Epithelial cell of esophagus (primary cell): ENCODE measurements at regions not wholly inside any gene's neighbourhood (a gene's known extent, or its start where the extent isn't known, plus 50 kb on each side); places are given as distances from the start of the nearest gene placed in this dataset.
A peak's percentile ranks its signal among the peaks of the same experiment; 100 is the strongest.

Experiments
- DNase-seq: peaks from one replicate; pipeline ENCODE4 v3.0.0; 2010; ENCODE audit warnings: low read depth
- H3K4me3 ChIP-seq: 2 replicates; pipeline ENCODE4 v1.5.1; 2011; ENCODE audit warnings: mild to moderate bottlenecking, low read length, control low read depth
- TF ChIP-seq, protein P1 (sequence below): IDR thresholded peaks from 2 replicates; pipeline ENCODE4 v1.5.1; 2011; ENCODE audit warnings: low read depth, mild to moderate bottlenecking, low read length, control low read depth, inconsistent platforms; ENCODE audit not compliant: insufficient read depth; ENCODE audit errors: missing control alignments

DNA sequence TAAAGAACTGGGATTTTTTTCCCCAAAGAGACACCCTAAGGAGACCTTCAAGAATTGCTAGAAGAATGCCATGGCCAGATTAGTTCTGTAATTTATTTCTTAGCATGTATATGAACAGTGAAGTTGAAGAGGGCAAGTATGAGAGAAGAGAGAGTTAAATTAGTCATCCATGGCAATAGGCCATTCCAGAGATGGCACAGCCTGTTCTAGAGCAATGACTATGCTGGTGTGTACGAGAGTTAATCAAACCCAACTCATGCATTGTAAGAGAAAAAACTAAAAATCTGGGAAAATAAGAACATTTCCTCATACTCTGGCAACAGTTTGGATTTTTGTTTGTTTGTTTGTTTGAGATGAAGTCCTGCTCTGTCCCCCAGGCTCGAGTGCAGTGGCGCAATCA is 112.1 kb upstream of the PIK3C3 start:
- no peak overlapping the region for H3K4me3 ChIP-seq
- TF ChIP-seq, protein P1, sequence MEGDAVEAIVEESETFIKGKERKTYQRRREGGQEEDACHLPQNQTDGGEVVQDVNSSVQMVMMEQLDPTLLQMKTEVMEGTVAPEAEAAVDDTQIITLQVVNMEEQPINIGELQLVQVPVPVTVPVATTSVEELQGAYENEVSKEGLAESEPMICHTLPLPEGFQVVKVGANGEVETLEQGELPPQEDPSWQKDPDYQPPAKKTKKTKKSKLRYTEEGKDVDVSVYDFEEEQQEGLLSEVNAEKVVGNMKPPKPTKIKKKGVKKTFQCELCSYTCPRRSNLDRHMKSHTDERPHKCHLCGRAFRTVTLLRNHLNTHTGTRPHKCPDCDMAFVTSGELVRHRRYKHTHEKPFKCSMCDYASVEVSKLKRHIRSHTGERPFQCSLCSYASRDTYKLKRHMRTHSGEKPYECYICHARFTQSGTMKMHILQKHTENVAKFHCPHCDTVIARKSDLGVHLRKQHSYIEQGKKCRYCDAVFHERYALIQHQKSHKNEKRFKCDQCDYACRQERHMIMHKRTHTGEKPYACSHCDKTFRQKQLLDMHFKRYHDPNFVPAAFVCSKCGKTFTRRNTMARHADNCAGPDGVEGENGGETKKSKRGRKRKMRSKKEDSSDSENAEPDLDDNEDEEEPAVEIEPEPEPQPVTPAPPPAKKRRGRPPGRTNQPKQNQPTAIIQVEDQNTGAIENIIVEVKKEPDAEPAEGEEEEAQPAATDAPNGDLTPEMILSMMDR = no peak
- peak; percentile 58 for DNase-seq

DNA sequence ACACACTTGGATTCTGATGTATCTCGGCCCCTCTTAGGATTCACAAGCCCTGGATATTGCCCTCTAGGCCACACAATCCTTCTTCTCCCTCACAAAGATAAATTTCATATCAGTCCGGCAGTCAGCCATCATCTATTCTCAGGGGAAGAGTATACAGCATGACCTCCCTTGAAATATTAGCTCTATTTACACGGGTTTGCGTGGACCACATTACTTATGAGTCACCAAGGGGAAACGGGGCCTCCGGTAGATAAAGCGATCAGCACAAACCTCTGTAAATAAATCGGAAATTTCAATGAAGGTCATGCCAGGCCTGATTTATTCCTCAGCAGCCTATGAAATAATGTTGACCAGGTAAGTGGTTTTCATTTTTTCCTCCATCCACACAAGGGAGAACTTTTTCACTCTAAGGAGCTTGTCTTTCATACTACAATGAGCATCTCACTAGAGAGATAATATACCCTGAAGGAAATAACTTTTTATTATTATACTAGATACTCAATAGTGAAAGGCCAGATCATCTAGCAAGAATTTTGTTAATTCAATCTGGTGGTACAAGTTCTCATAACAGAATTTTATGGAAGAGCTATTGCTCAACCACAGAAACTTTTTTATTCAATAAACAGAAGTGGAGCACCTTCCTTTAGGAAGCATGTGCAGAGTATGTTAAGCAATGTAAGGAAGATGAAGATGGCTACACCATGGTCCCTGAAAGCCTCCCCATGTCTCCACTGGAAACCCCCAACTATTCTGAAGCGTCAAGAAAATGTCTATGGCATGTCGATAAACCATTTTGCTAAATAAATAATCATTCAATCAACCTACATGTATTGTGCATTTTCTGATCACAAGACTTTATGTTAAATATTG is 125.2 kb upstream of the PIK3C3 start:
- DNase-seq = no peak
- TF ChIP-seq, protein P1 = no peak
- H3K4me3 ChIP-seq = no peak overlapping the region

DNA sequence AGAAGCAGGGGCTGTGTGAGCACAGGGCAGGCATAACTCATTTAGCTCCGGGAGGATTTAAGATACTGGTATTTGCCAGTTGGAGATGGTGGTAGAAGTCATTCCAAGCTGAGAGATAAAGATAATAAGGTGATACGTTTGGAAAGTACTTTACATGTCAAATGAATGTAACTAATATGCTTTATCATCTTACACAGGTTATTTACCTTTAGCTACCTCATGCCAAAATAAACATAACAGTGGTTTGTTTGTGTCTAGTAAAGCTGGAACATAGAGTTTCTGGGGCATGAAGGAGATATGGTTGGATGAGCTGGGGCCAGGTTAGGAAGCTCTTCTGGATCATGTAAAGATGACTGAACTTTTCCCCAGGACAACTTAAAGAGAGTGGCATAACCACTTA is 126.9 kb upstream of the PIK3C3 start:
- no peak overlapping the region for H3K4me3 ChIP-seq
- TF ChIP-seq, protein P1 = no peak
- DNase-seq = no peak

DNA sequence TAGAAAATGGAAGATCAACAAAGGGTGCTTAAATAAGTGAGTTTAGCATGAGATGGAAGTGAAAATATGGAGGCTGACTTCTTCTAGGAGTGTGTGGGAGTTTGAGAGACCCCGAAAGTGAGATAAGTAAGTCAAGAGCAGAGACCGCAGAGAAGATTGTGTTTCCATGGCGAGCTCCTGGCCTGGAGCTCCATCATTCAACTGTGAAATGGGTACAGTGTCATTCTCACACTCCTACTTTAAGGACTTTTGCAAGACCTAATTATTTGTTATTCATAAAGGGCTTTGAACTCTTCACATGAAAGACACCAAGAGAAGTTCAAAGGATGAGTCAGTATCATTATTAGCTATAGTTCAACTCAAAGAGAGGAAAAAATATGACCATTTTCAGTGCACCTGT is 134.2 kb upstream of the PIK3C3 start:
- TF ChIP-seq, protein P1 = no peak
- no peak for DNase-seq

DNA sequence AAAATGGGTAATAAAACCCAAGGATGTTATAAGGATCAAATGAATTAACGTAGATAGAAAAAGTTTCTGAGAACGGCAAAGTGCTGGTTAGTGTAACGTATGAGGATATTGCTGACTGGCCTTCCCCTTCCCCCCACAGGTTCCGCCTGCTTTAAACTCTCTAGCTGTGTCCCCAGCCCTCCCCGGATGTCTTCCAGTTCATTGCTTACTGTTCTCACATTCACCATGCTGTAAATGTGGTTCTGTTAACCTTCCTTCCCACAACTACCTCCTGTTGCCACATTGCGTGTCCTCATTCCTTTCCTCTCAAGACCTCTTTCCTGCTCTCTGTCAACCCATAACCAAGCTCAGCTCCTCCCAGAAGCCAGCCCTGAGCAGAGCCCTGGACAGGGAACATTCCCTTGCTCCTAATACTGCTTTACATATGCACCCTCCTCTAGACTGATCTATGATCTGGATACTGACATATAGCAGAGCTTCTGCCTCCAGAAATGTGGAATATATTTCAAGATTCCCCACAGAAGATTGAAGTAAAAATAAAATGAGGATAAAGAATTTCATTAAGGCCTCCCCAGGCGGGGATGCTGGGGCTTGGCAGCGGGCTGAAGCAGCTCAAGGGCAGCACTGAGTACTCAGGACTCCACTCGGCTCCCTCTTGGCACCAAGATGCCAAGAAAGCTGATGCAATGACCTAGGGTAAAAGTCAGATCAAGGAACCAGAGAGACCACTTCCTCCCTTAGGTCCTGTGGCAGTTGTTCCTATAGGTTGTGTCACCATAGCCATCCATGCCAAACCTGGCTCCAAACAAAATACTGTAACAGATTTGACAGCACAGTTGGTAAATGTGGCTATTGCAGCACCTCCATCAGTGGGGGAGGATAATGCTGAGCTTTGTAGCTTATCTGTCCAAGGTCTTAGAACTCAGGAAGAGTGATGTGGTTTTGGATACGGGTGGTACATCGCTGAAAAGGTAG is 136.4 kb upstream of the PIK3C3 start:
- TF ChIP-seq, protein P1 = no peak
- H3K4me3 ChIP-seq = no peak overlapping the region
- no peak for DNase-seq

More for the DNA sequence above, 134.2 kb upstream of the PIK3C3 start:
- H3K4me3 ChIP-seq = no peak overlapping the region

DNA sequence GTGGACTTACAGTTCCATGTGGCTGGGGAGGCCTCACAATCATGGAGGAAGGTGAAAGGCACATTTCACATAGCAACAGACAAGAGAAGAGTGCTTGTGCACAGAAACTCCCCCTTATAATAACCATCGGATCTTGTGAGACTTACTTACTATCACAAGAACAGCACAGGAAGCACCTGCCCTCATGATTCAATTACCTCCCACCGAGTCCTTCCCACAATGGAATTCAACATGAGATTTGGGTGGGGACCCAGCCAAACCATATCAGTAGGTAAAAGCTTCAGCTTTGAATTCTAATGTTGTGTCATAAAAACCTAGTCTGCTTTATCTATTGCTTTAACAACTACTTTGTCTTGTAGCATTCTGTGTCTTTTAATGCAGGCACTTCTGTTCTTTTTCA is 140.4 kb upstream of the PIK3C3 start:
- H3K4me3 ChIP-seq = no peak overlapping the region
- no peak for DNase-seq
- TF ChIP-seq, protein P1 = no peak
